Mesendoderm (in vitro differentiated cells): ENCODE measurements at regions not wholly inside any gene's neighbourhood (a gene's known extent, or its start where the extent isn't known, plus 50 kb on each side); places are given as distances from the start of the nearest gene placed in this dataset.
A peak's percentile ranks its signal among the peaks of the same experiment; 100 is the strongest.

Source experiments
- DNase-seq: peaks from one replicate; pipeline ENCODE4 v3.0.0; 2013
- H2AK5ac ChIP-seq: 2 replicates; pipeline ENCODE4 v1.6.1; 2013; ENCODE audit warnings: low read length, inconsistent platforms
- H2BK120ac ChIP-seq: 2 replicates; pipeline ENCODE4 v1.6.1; 2013; ENCODE audit warnings: low read depth, mild to moderate bottlenecking, low read length, moderate library complexity, mixed read lengths
- H2BK15ac ChIP-seq: replicated peaks from 2 replicates; pipeline ENCODE4 v1.6.1; 2013; ENCODE audit warnings: low read depth, mild to moderate bottlenecking, moderate library complexity
- H2BK5ac ChIP-seq: 2 replicates; pipeline ENCODE4 v1.6.1; 2013; ENCODE audit warnings: low read length, inconsistent platforms
- H3K18ac ChIP-seq: 2 replicates; pipeline ENCODE4 v1.6.1; 2013; ENCODE audit warnings: mild to moderate bottlenecking, low read length, mixed read lengths
- H3K23ac ChIP-seq: one replicate; pipeline ENCODE4 v1.6.1; 2013; ENCODE audit warnings: low read length
- H3K27ac ChIP-seq: 2 replicates; pipeline ENCODE4 v1.5.1; 2013; ENCODE audit warnings: low read depth, mild to moderate bottlenecking, inconsistent platforms, low read length, moderate library complexity
- H3K27me3 ChIP-seq: 2 replicates; pipeline ENCODE4 v1.6.1; 2013; ENCODE audit warnings: low read length, control low read depth, mild to moderate bottlenecking, inconsistent platforms; ENCODE audit not compliant: insufficient read depth, poor library complexity
- H3K36me3 ChIP-seq: 2 replicates; pipeline ENCODE4 v1.6.1; 2013; ENCODE audit warnings: low read length, inconsistent platforms; ENCODE audit not compliant: control insufficient read depth, insufficient read depth
- H3K4ac ChIP-seq: one replicate; pipeline ENCODE4 v1.6.1; 2013; ENCODE audit warnings: low read depth, mild to moderate bottlenecking, low read length, moderate library complexity
- H3K4me1 ChIP-seq: 2 replicates; pipeline ENCODE4 v1.6.1; 2013; ENCODE audit warnings: low read depth, low read length, inconsistent platforms; ENCODE audit not compliant: control insufficient read depth
- H3K4me2 ChIP-seq: 2 replicates; pipeline ENCODE4 v1.6.1; 2013; ENCODE audit warnings: low read length
- H3K4me3 ChIP-seq: 2 replicates; pipeline ENCODE4 v1.5.1; 2013; ENCODE audit warnings: mild to moderate bottlenecking, low read length
- H3K56ac ChIP-seq: one replicate; pipeline ENCODE4 v1.6.1; 2013; ENCODE audit warnings: low read length
- H3K79me1 ChIP-seq: 2 replicates; pipeline ENCODE4 v1.6.1; 2013; ENCODE audit warnings: low read length, inconsistent platforms
- H3K79me2 ChIP-seq: 2 replicates; pipeline ENCODE4 v1.6.1; 2013; ENCODE audit warnings: mild to moderate bottlenecking, low read length; ENCODE audit not compliant: control insufficient read depth, insufficient read depth
- H3K9ac ChIP-seq: 2 replicates; pipeline ENCODE4 v1.6.1; 2013; ENCODE audit warnings: low read length, inconsistent platforms
- H4K5ac ChIP-seq: one replicate; pipeline ENCODE4 v1.6.1; 2013; ENCODE audit warnings: low read length
- H4K8ac ChIP-seq: one replicate; pipeline ENCODE4 v1.6.1; 2013; ENCODE audit warnings: low read depth, mild to moderate bottlenecking, control low read depth, low read length, moderate library complexity
- WGBS: extraction: QIAGEN DNeasy Blood & Tissue Kit; methylation state at CpG from one replicate; pipeline ENCODE4 v1.1.7; 2013; ENCODE audit warnings: low lambda C conversion rate, missing lambda C conversion rate; ENCODE audit not compliant: insufficient coverage; ENCODE audit errors: extremely low coverage; 5-methylcytosine and 5-hydroxymethylcytosine counted together

DNA sequence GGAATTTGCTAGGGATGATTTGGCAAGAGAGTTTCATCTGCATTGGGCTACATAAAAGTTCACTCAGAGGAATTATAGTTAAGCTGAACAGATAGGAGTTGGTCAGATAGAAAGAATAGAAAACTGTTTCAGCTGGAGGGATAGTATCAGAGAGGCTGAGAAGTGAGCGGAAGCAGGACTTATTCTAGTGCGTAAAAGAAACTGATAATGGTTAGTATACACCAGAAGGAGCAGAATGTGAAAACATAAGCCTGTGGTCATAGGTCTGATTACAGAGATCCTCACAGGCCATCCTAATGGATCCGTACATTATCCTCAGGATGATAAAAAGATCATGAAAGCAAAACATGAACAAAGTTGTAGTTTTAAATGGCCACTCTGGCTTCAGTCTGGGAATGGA lies 585.2 kb downstream of the BRINP1 start:
- H3K79me2 ChIP-seq, result no peaks in the 10 kb centered on the region
- DNase-seq, result no peak

DNA sequence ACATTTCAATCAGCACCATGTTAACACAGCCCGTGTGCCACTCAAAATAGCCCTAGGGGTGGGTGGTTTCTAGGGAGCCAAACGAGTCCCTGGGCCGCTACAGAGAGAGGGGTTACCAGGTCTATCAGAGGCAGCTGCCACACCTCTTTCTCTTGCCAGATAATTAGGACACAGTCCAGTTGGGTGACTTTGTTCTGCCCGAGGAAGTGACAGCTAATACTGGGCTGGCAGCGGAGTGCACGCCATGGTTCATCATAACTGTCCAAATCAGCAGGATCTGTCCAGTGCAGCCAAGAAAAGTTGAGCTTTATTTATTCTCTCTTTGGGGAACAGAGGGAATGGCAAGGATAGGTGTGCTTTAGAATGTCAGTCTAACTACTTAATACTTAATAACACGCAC lies 583.8 kb downstream of the BRINP1 start:
- Histone ChIP-seq H3K56ac (no peak overlapping the region), H3K9ac (no peak overlapping the region), H3K79me1 (no peaks in the 10 kb centered on the region), H3K4me3 (no peak overlapping the region), H2BK120ac (no peak overlapping the region), H3K4me1 (no peaks in the 10 kb centered on the region), H3K79me2 (no peaks in the 10 kb centered on the region), H3K23ac (no peak overlapping the region), H2AK5ac (no peak overlapping the region), H3K4ac (no peak overlapping the region), H3K4me2 (no peak overlapping the region), H4K5ac (no peak overlapping the region), H4K8ac (no peak overlapping the region), H2BK5ac (no peak overlapping the region), H2BK15ac (no peak overlapping the region), H3K36me3 (no peaks in the 10 kb centered on the region), H3K27ac (no peak overlapping the region), H3K27me3 (no peaks in the 10 kb centered on the region), H3K18ac (no peak overlapping the region)
- no CpG with 5 or more reads among the region's 7 CpGs for WGBS
- no peak for DNase-seq

More for the DNA sequence above, 585.2 kb downstream of the BRINP1 start:
- H2BK5ac ChIP-seq, result no peak overlapping the region
- H3K23ac ChIP-seq, result no peak overlapping the region
- H4K8ac ChIP-seq, result no peak overlapping the region
- H3K4me2 ChIP-seq, result no peak overlapping the region
- no peak overlapping the region for H3K4me3 ChIP-seq
- H3K79me1 ChIP-seq, result no peaks in the 10 kb centered on the region
- WGBS, result no CpG with 5 or more reads among the region's 3 CpGs
- H2AK5ac ChIP-seq, result no peak overlapping the region
- no peak overlapping the region for H2BK15ac ChIP-seq
- no peak overlapping the region for H3K9ac ChIP-seq
- no peak overlapping the region for H3K56ac ChIP-seq
- no peaks in the 10 kb centered on the region for H3K36me3 ChIP-seq
- no peaks in the 10 kb centered on the region for H3K27me3 ChIP-seq
- no peak overlapping the region for H3K27ac ChIP-seq
- H3K4ac ChIP-seq, result no peak overlapping the region
- H3K4me1 ChIP-seq, result no peaks in the 10 kb centered on the region
- no peak overlapping the region for H3K18ac ChIP-seq
- H4K5ac ChIP-seq, result no peak overlapping the region
- H2BK120ac ChIP-seq, result no peak overlapping the region

DNA sequence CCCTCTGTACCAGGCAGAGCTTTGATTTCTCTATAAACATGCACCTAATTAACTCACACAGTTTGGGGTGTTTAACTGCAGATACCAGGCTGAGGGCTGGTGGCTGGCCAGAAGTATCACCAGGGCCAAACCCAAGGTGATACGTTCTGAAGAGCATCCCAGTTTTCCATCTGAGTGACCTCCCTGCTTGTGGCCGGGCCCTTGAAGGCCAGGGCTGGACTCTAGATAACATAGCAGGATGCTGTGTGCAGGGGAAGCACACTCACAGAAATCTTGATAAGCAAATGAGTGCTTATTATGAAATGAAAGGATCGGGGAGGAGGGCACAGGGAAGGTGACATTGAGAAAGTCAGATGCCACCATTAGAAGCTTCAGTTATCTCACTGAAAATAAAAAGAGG lies 582.4 kb downstream of the BRINP1 start:
- DNase-seq, result no peak

DNA sequence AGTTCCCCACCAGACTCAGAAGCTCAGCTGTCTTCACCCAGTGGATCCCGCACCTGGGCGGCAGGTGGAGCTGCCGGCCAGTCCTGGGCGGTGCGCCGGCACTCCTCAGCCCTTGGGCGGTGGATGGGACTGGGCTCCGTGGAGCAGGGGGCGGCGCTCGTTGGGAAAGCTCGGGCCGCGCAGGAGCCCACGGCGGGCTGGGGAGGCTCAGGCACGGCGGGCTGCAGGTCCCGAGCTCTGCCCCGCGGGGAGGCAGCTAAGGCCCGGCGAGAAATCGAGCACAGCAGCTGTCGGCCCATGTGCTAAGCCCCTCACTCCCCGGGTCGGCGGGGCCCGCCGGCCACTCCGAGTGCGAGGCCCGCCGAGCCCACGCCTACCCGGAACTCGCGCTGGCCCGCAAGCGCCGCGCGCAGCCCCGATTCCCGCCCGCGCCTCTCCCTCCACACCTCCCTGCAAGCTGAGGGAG lies 560.0 kb downstream of the BRINP1 start:
- Histone ChIP-seq H3K79me1 (no peaks in the 10 kb centered on the region), H2BK5ac (no peak overlapping the region), H3K79me2 (no peaks in the 10 kb centered on the region), H3K56ac (no peak overlapping the region), H4K8ac (no peak overlapping the region), H3K4me2 (no peak overlapping the region), H3K23ac (no peak overlapping the region), H2AK5ac (no peak overlapping the region), H3K36me3 (no peaks in the 10 kb centered on the region), H3K4ac (no peak overlapping the region), H3K4me1 (no peaks in the 10 kb centered on the region), H3K27ac (no peak overlapping the region), H3K27me3 (no peaks in the 10 kb centered on the region), H3K4me3 (no peak overlapping the region), H2BK15ac (no peak overlapping the region), H3K9ac (no peak overlapping the region), H2BK120ac (no peak overlapping the region), H4K5ac (no peak overlapping the region), H3K18ac (no peak overlapping the region)
- DNase-seq, result no peak
- no CpG with 5 or more reads among the region's 47 CpGs for WGBS

More for the DNA sequence above, 582.4 kb downstream of the BRINP1 start:
- Histone ChIP-seq H3K79me1 (no peaks in the 10 kb centered on the region), H2BK5ac (no peak overlapping the region), H3K27ac (no peak overlapping the region), H3K18ac (no peak overlapping the region), H3K4me3 (no peak overlapping the region), H3K27me3 (no peaks in the 10 kb centered on the region), H3K36me3 (no peaks in the 10 kb centered on the region), H3K23ac (no peak overlapping the region), H3K4ac (no peak overlapping the region), H3K9ac (no peak overlapping the region), H3K79me2 (no peaks in the 10 kb centered on the region), H4K5ac (no peak overlapping the region), H4K8ac (no peak overlapping the region), H2BK15ac (no peak overlapping the region), H3K4me1 (no peaks in the 10 kb centered on the region), H2AK5ac (no peak overlapping the region), H2BK120ac (no peak overlapping the region), H3K56ac (no peak overlapping the region), H3K4me2 (no peak overlapping the region)
- WGBS, result no CpG with 5 or more reads among the region's 3 CpGs

DNA sequence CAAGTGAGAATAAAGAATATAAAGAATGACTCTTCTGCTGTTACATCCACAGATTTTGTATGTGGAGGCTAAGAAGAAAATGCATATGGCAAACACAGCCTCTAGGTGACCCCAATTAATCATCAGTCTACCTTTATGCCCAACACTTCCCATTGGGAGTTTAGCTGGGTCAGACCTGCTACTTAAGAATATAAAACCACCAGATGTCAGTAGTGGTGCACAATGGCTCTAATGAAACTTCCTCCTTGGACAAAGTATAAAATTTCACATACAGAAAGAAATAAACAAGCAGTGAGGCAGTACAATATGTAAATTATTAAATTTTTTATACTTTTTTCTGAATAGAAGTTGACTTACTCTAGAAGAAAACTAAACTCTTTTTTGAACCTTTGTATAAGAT lies 539.9 kb downstream of the BRINP1 start:
- Histone ChIP-seq H3K27ac (no peak overlapping the region), H3K56ac (no peak overlapping the region), H3K4me3 (no peak overlapping the region), H4K8ac (no peak overlapping the region), H3K4me1 (no peaks in the 10 kb centered on the region), H2AK5ac (no peak overlapping the region), H3K23ac (no peak overlapping the region), H2BK15ac (no peak overlapping the region), H4K5ac (no peak overlapping the region), H2BK120ac (no peak overlapping the region), H3K79me1 (no peaks in the 10 kb centered on the region), H3K36me3 (no peaks in the 10 kb centered on the region), H3K79me2 (no peaks in the 10 kb centered on the region), H3K4ac (no peak overlapping the region), H3K4me2 (no peak overlapping the region), H2BK5ac (no peak overlapping the region), H3K27me3 (no peaks in the 10 kb centered on the region), H3K18ac (no peak overlapping the region), H3K9ac (no peak overlapping the region)
- peak; percentile 40 for DNase-seq

DNA sequence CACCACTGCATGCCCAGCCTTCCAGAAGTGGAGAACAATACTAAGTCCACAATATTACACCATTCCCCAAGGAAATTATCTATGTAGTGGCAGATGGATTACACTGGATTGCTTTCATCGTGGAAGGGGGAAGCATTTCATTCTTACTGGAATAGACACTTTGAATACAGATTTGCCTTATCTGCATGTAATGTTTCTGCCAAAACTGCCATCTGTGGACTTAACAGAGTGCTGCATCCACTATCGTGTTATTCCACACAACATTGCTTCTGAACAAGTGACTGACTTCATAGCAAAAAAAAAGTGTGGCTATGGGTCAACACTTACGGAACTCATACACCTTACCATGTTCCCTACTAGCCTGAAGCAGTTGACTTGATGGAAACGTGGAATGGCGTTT lies 536.9 kb downstream of the BRINP1 start:
- Histone ChIP-seq H2AK5ac (no peak overlapping the region), H3K4me1 (no peaks in the 10 kb centered on the region), H4K8ac (no peak overlapping the region), H3K4me3 (no peak overlapping the region), H3K27me3 (no peaks in the 10 kb centered on the region), H3K27ac (no peak overlapping the region), H2BK15ac (no peak overlapping the region), H2BK5ac (no peak overlapping the region), H3K4me2 (no peak overlapping the region), H3K79me1 (no peaks in the 10 kb centered on the region), H2BK120ac (no peak overlapping the region), H3K9ac (no peak overlapping the region), H3K23ac (no peak overlapping the region), H3K4ac (no peak overlapping the region), H4K5ac (no peak overlapping the region), H3K18ac (no peak overlapping the region), H3K56ac (no peak overlapping the region), H3K79me2 (no peaks in the 10 kb centered on the region), H3K36me3 (no peaks in the 10 kb centered on the region)
- DNase-seq, result no peak
- no CpG with 5 or more reads among the region's 5 CpGs for WGBS
